GM18505 (cell line): ENCODE measurements at regions not wholly inside any gene's neighbourhood (a gene's known extent, or its start where the extent isn't known, plus 50 kb on each side); places are given as distances from the start of the nearest gene placed in this dataset.
"Not testable (repeated sequence)": the region's sequence is repeated elsewhere in the genome, so short reads cannot be mapped to it uniquely, and the experiment has no call there.

Source experiments
- ATAC-seq: cut with Tn5 transposase; IDR thresholded peaks from one replicate; pipeline ENCODE4 v1.9.1; 2021; ENCODE audit not compliant: unreplicated experiment
- POLR2A ChIP-seq: IDR thresholded peaks from 4 replicates; pipeline ENCODE4 v1.6.1; 2011; ENCODE audit warnings: borderline replicate concordance; ENCODE audit not compliant: insufficient read depth, insufficient read length; ENCODE audit errors: extremely low read depth

DNA sequence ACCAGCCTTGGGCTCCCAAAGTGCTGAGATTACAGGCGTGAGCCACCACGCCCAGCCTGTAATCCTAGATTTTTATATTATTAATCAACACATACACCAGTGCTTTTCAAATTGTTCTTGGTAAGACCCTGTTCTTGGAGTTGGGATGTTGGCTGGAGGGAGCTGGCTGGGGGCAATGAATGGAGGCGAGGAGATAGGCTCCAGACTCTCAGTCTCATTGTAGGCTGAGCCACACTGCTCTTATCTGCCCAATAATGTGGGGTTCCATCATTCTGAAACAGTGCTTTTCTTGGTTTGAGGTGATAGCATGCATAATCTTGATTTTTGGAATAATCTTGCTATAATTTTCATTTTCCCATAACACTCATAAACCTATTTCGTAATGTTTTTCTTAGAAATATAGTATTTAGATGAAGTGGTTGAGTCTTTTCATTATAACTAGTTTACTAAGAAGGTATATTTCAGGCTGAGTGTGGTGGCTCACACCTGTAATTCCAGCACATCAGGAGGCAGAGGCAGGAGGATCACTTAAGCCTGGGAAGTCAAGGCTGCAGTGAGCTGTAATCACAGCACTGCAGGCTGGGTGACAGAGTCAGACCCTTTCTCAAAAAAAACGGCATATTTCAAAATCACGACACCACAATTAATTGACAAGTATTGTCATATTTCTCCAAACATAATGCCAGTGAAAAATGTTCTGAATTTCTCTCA, 65.1 kb upstream of the LYZL2 start:
- ATAC-seq = no peak
- no peak for TF ChIP-seq POLR2A

DNA sequence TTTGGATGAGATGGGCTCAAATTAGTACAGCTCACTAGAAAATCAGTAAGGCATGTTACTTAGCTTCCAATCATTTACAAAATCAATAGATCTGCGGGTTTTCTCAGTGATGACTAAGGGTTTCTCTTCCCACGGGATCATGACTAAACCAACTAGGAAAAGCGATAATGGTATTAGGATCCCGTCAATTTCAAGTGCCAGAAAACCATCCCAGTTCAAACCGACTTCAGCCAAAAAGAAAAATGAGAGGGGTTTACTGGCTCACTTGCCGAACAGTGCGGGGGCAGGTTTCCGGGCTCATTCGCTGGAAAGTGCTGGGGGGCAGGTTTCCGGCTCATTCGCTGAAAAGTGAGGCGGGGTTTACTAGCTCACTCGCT, 62.1 kb upstream of the LYZL2 start:
- TF ChIP-seq POLR2A = no peak
- ATAC-seq = no peak

DNA sequence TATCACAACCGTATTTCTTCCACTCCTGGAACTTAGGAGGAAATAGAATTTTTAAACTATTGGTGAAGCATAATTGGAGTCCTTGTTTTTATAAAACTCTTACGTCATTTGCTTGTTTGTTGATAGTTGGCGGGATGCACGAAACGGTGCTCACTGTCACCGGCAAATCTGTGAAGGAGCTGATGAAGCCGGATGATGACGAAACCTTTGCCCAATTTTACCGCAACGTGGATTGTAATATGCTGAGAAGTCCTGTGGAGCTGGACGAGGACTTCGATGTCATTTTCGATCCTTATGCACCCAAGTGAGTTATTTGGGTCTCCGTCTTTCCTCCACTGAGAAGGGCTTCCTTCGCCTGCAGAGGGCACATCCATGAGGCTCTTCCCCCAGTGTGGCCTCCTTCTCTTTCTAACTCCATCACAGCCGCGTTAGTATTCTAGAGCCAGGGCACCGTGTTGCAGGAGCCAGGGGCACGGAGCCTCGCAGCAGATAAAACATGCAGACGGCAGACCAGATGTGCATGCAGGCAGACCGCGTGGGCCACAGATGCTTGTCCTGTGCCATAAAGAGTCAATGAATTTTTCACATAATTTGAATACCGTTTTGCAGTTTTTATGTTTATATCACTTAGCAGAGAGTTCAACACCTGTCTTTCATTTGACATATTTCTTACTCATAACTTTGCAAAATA, 61.5 kb upstream of the LYZL2 start:
- ATAC-seq = not testable (repeated sequence)

GRCh38 chr10:30688456-30688855, 58.9 kb upstream of the LYZL2 start:
- ATAC-seq = no peak
- TF ChIP-seq POLR2A = no peak

GRCh38 chr10:30687698-30688213, 58.2 kb upstream of the LYZL2 start:
- no peak for TF ChIP-seq POLR2A
- no peak for ATAC-seq

- no peak for TF ChIP-seq POLR2A
- ATAC-seq = no peak
Measured at GRCh38 chr10:30686708-30687107, 57.2 kb upstream of the LYZL2 start.

GRCh38 chr10:30683496-30683895, 53.9 kb upstream of the LYZL2 start:
- no peak for ATAC-seq
- no peak for TF ChIP-seq POLR2A

DNA sequence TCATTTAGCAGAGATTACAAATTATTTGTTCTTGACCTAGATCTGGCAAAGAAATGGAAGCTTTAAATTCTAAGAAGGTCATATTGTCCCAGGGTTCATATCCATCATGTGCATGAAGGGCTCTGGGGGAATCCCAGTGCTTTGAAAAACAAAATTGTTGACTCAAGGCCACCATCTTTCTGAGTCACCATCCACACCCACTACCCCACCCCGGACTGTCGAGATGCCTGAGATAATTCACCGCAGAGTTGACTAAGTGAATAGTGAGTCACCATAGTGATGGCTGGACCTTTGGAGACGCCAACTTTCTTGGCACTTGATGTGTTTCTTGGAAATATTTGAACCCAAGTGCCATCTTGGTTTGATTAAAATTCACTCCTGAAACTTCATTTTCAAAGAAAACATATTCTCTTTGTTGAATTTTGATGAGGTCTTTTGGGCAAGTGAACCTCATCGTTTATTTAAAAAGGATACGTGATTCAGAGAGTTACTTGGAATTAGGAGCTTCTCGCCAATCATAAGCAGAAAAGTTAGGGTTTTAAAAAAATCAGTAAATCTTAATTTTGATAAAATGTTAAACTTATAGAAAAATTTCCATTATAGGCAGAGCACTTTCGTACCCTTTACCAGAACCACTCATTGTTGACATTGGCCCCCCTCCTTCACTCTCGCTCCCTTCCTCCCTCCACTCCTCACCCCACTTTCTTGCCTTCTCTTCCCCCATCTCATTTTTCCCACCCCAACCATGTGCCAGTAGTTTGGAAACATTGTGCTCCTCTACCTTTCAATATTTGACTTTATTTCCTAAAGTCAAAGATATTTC, 53.0 kb upstream of the LYZL2 start:
- not testable (repeated sequence) for ATAC-seq

- ATAC-seq = no peak
Measured at GRCh38 chr10:30680908-30681307, 51.4 kb upstream of the LYZL2 start.

More at GRCh38 chr10:30680908-30681307, 51.4 kb upstream of the LYZL2 start:
- no peak for TF ChIP-seq POLR2A
